ENCODE measurements at regions not wholly inside any gene's neighbourhood (a gene's known extent, or its start where the extent isn't known, plus 50 kb on each side); places are given as distances from the start of the nearest gene placed in this dataset.

- Histone ChIP-seq H3K27me3 (ENCODE audit: control insufficient read depth, extremely low read depth, insufficient read depth, low read length) (no peaks in the 10 kb centered on the region), H3K4me2 (ENCODE audit: control insufficient read depth, extremely low read depth, insufficient read depth, low read depth, low read length) (peak overlapping the region; percentile 87), H3K4me3 (ENCODE audit: control insufficient read depth in 2 of 3, extremely low read depth in 1 of 3, insufficient read depth in 2 of 3, low read depth in 1 of 3, low read length in 3 of 3) (peak overlapping the region in 1 of 3 experiments; percentile 44), H3K9me1 (ENCODE audit: control insufficient read depth, extremely low read depth, insufficient read depth, low read length) (no peaks in the 10 kb centered on the region), H3K79me2 (ENCODE audit: control insufficient read depth, insufficient read depth, low read length) (no peaks in the 10 kb centered on the region), H3K9me3 (ENCODE audit: control insufficient read depth, low read depth, low read length) (no peaks in the 10 kb centered on the region), H3K4me1 (ENCODE audit: control insufficient read depth, extremely low read depth, insufficient read depth, low read length) (peaks cover 38% of the 10 kb centered on the region), H4K20me1 (ENCODE audit: control insufficient read depth, extremely low read depth, insufficient read depth, low read length) (no peaks in the 10 kb centered on the region), H2AFZ (ENCODE audit: control insufficient read depth, low read length) (no peak overlapping the region), H3K27ac (ENCODE audit: control insufficient read depth, insufficient read depth, low read length) (peak overlapping the region; percentile 98), H3K36me3 (ENCODE audit: control insufficient read depth in 2 of 2, extremely low read depth in 1 of 2, insufficient read depth in 2 of 2, low read length in 2 of 2) (no peaks in the 10 kb centered on the region), H3K9ac (ENCODE audit: control insufficient read depth, extremely low read depth, insufficient read depth, low read length) (peak overlapping the region; percentile 79)
- FAIRE-seq (peak; percentile 81), DNase-seq (ENCODE audit: low read depth, low spot score) (peak; percentile 48)
- dilution Hi-C loops (cut with MboI; ENCODE audit: extremely low pct_ligation_motif_present, low sequenced_read_pairs), result no loop called here
- TF ChIP-seq CTCF (optimal IDR thresholded peaks at IDR 0.05 in 1 of 3, IDR thresholded peaks at IDR 0.05 in 1 of 3, conservative IDR thresholded peaks at IDR 0.05 in 1 of 3; ENCODE audit: extremely low read depth in 1 of 3, insufficient read depth in 2 of 3, low read length in 3 of 3) (peak in 2 of 3 experiments; percentile 16 to 18), EZH2 (IDR thresholded peaks at IDR 0.05; ENCODE audit: low read length) (no peak)
Measured at GRCh38 chr9:108478431-108479332, 377.1 kb downstream of the ACTL7B start.

GRCh38 chr9:108477529-108478006 is 378.2 kb downstream of the ACTL7B start:
- Histone ChIP-seq H4K20me1 (ENCODE audit: control insufficient read depth, extremely low read depth, insufficient read depth, low read length) (no peaks in the 10 kb centered on the region), H3K9me3 (ENCODE audit: control insufficient read depth, low read depth, low read length) (no peaks in the 10 kb centered on the region), H3K9ac (ENCODE audit: control insufficient read depth, extremely low read depth, insufficient read depth, low read length) (peak overlapping the region; percentile 5), H3K27ac (ENCODE audit: control insufficient read depth, insufficient read depth, low read length) (peak overlapping the region; percentile 98), H3K79me2 (ENCODE audit: control insufficient read depth, insufficient read depth, low read length) (no peaks in the 10 kb centered on the region), H2AFZ (ENCODE audit: control insufficient read depth, low read length) (no peak overlapping the region), H3K36me3 (ENCODE audit: control insufficient read depth in 2 of 2, extremely low read depth in 1 of 2, insufficient read depth in 2 of 2, low read length in 2 of 2) (no peaks in the 10 kb centered on the region), H3K4me3 (ENCODE audit: control insufficient read depth in 2 of 3, extremely low read depth in 1 of 3, insufficient read depth in 2 of 3, low read depth in 1 of 3, low read length in 3 of 3) (no peak overlapping the region), H3K9me1 (ENCODE audit: control insufficient read depth, extremely low read depth, insufficient read depth, low read length) (no peaks in the 10 kb centered on the region), H3K27me3 (ENCODE audit: control insufficient read depth, extremely low read depth, insufficient read depth, low read length) (no peaks in the 10 kb centered on the region), H3K4me1 (ENCODE audit: control insufficient read depth, extremely low read depth, insufficient read depth, low read length) (peaks cover 47% of the 10 kb centered on the region), H3K4me2 (ENCODE audit: control insufficient read depth, extremely low read depth, insufficient read depth, low read depth, low read length) (peak overlapping the region; percentile 59)
- DNase-seq (ENCODE audit: low read depth, low spot score), result peak; percentile 13
- dilution Hi-C loops (cut with MboI; ENCODE audit: extremely low pct_ligation_motif_present, low sequenced_read_pairs), result no loop called here
- peak; percentile 53 for FAIRE-seq
- TF ChIP-seq CTCF (optimal IDR thresholded peaks at IDR 0.05 in 1 of 3, IDR thresholded peaks at IDR 0.05 in 1 of 3, conservative IDR thresholded peaks at IDR 0.05 in 1 of 3; ENCODE audit: extremely low read depth in 1 of 3, insufficient read depth in 2 of 3, low read length in 3 of 3) (no peak), EZH2 (IDR thresholded peaks at IDR 0.05; ENCODE audit: low read length) (no peak)

All from keratinocyte (primary cell).